K562 (cell line): ENCODE measurements at regions not wholly inside any gene's neighbourhood (a gene's known extent, or its start where the extent isn't known, plus 50 kb on each side); places are given as distances from the start of the nearest gene placed in this dataset.

Experiments used
- COPS2 ChIP-seq: fragments of 450-650 bp; conservative IDR thresholded peaks from 2 replicates; pipeline ENCODE4 v1.6.1; 2016; ENCODE audit warnings: mild to moderate bottlenecking, moderate library complexity
- ELF2 ChIP-seq: fragments of 250-450 bp; sonication (Bioruptor Pico); IDR thresholded peaks from 2 replicates; pipeline ENCODE4 v1.5.0; 2021; ENCODE audit warnings: mild to moderate bottlenecking
- GTF2E2 ChIP-seq: fragments of 200-800 bp; sonication (Bioruptor generic); IDR thresholded peaks from 2 replicates; pipeline ENCODE4 v1.6.1; 2016; ENCODE audit warnings: missing genetic modification characterization, missing compliant biosample characterization
- ILK ChIP-seq: fragments of 450-650 bp; IDR thresholded peaks from 2 replicates; pipeline ENCODE4 v1.6.1; 2016; ENCODE audit warnings: missing genetic modification characterization, low read depth, mild to moderate bottlenecking, missing compliant biosample characterization, moderate library complexity, borderline replicate concordance
- MCM7 ChIP-seq, 2 experiments: fragments of 450-650 bp; IDR thresholded peaks; 2 replicates each; pipeline ENCODE4 v1.6.1; 2016 to 2018
- PTTG1 ChIP-seq: fragments of 450-650 bp; IDR thresholded peaks from 2 replicates; pipeline ENCODE4 v1.6.1; 2016; ENCODE audit warnings: low read depth, mild to moderate bottlenecking, missing genetic modification characterization, missing compliant biosample characterization
- ZNF12 ChIP-seq: sonication (generic); formaldehyde crosslinking; IDR thresholded peaks from 2 replicates; pipeline ENCODE4 v1.4.0; 2020; ENCODE audit warnings: mild to moderate bottlenecking, missing genetic modification reagents
- TF ChIP-seq, protein P1 (sequence below), 2 experiments: fragments of 150-350 bp in 1 of 2; IDR thresholded peaks; 2 replicates each; pipeline ENCODE4 v1.6.1; 2012 to 2016; ENCODE audit warnings: low read depth in 2 of 2, low read length in 2 of 2, mild to moderate bottlenecking in 1 of 2, moderate library complexity in 1 of 2
- TF ChIP-seq, protein P2 (sequence below): fragments of 250-450 bp; sonication (Bioruptor Pico); IDR thresholded peaks from 2 replicates; pipeline ENCODE4 v1.4.0; 2020
- TF ChIP-seq, protein P3 (sequence below): sonication (generic); formaldehyde crosslinking; IDR thresholded peaks from 2 replicates; pipeline ENCODE4 v1.5.0; 2020; ENCODE audit warnings: missing genetic modification reagents

DNA sequence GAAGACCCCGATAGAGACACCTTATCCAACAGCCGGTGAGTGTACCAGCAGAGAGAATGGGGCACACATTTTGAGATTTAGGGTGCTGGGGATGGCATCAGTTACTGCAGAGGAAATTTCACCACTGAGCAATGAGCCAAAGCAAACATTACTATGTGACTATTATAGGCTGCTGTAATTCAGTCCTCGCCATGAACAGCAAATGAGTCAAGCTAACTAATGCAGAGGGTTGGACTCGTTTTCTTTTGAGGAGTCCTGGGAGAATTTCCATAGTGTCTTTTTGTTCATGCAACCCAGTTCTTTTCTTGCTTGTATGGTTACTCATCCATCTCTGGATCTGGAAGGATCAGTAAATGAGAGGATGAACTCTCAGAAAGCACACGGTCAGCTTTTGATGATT lies 323.8 kb downstream of the PSAT1 start (continued):
- TF ChIP-seq PTTG1 (tag) (no peak), COPS2 (no peak), ZNF12 (CRISPR knock-in tag) (no peak), ELF2 (CRISPR knock-in tag) (no peak), GTF2E2 (tag) (no peak), ILK (tag) (no peak), MCM7 (IDR thresholded peaks at IDR 0.05) (no peak)
- TF ChIP-seq, protein P1, sequence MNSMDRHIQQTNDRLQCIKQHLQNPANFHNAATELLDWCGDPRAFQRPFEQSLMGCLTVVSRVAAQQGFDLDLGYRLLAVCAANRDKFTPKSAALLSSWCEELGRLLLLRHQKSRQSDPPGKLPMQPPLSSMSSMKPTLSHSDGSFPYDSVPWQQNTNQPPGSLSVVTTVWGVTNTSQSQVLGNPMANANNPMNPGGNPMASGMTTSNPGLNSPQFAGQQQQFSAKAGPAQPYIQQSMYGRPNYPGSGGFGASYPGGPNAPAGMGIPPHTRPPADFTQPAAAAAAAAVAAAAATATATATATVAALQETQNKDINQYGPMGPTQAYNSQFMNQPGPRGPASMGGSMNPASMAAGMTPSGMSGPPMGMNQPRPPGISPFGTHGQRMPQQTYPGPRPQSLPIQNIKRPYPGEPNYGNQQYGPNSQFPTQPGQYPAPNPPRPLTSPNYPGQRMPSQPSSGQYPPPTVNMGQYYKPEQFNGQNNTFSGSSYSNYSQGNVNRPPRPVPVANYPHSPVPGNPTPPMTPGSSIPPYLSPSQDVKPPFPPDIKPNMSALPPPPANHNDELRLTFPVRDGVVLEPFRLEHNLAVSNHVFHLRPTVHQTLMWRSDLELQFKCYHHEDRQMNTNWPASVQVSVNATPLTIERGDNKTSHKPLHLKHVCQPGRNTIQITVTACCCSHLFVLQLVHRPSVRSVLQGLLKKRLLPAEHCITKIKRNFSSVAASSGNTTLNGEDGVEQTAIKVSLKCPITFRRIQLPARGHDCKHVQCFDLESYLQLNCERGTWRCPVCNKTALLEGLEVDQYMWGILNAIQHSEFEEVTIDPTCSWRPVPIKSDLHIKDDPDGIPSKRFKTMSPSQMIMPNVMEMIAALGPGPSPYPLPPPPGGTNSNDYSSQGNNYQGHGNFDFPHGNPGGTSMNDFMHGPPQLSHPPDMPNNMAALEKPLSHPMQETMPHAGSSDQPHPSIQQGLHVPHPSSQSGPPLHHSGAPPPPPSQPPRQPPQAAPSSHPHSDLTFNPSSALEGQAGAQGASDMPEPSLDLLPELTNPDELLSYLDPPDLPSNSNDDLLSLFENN (IDR thresholded peaks at IDR 0.05; ENCODE audit: low read depth in 2 of 2, low read length in 2 of 2), result no peak
- TF ChIP-seq, protein P2, sequence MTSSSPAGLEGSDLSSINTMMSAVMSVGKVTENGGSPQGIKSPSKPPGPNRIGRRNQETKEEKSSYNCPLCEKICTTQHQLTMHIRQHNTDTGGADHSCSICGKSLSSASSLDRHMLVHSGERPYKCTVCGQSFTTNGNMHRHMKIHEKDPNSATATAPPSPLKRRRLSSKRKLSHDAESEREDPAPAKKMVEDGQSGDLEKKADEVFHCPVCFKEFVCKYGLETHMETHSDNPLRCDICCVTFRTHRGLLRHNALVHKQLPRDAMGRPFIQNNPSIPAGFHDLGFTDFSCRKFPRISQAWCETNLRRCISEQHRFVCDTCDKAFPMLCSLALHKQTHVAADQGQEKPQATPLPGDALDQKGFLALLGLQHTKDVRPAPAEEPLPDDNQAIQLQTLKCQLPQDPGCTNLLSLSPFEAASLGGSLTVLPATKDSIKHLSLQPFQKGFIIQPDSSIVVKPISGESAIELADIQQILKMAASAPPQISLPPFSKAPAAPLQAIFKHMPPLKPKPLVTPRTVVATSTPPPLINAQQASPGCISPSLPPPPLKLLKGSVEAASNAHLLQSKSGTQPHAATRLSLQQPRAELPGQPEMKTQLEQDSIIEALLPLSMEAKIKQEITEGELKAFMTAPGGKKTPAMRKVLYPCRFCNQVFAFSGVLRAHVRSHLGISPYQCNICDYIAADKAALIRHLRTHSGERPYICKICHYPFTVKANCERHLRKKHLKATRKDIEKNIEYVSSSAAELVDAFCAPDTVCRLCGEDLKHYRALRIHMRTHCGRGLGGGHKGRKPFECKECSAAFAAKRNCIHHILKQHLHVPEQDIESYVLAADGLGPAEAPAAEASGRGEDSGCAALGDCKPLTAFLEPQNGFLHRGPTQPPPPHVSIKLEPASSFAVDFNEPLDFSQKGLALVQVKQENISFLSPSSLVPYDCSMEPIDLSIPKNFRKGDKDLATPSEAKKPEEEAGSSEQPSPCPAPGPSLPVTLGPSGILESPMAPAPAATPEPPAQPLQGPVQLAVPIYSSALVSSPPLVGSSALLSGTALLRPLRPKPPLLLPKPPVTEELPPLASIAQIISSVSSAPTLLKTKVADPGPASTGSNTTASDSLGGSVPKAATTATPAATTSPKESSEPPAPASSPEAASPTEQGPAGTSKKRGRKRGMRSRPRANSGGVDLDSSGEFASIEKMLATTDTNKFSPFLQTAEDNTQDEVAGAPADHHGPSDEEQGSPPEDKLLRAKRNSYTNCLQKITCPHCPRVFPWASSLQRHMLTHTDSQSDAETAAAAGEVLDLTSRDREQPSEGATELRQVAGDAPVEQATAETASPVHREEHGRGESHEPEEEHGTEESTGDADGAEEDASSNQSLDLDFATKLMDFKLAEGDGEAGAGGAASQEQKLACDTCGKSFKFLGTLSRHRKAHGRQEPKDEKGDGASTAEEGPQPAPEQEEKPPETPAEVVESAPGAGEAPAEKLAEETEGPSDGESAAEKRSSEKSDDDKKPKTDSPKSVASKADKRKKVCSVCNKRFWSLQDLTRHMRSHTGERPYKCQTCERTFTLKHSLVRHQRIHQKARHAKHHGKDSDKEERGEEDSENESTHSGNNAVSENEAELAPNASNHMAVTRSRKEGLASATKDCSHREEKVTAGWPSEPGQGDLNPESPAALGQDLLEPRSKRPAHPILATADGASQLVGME, result no peak
- TF ChIP-seq, protein P3, sequence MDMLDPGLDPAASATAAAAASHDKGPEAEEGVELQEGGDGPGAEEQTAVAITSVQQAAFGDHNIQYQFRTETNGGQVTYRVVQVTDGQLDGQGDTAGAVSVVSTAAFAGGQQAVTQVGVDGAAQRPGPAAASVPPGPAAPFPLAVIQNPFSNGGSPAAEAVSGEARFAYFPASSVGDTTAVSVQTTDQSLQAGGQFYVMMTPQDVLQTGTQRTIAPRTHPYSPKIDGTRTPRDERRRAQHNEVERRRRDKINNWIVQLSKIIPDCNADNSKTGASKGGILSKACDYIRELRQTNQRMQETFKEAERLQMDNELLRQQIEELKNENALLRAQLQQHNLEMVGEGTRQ (CRISPR knock-in tag), result no peak
